Omental fat pad (tissue), 3 donors: ENCODE measurements at regions not wholly inside any gene's neighbourhood (a gene's known extent, or its start where the extent isn't known, plus 50 kb on each side); places are given as distances from the start of the nearest gene placed in this dataset.
A peak's percentile ranks its signal among the peaks of the same experiment; 100 is the strongest.

Experiments used
- ATAC-seq: fragments of 150-250 bp; one replicate; pipeline ENCODE4 v1.9.1; 2016; ENCODE audit warnings: mild to moderate bottlenecking, moderate library complexity; ENCODE audit not compliant: low FRiP score
- DNase-seq: peaks from one replicate; pipeline ENCODE4 v3.0.0-alpha.2; 2019; ENCODE audit warnings: low spot score
- CTCF ChIP-seq, 3 donors: fragments of 450-650 bp; IDR thresholded peaks; one replicate each; pipeline ENCODE4 v1.5.1; 2016 to 2017; ENCODE audit warnings: antibody characterized with exemption in 3 of 3, mild to moderate bottlenecking in 3 of 3, moderate library complexity in 2 of 3

DNA sequence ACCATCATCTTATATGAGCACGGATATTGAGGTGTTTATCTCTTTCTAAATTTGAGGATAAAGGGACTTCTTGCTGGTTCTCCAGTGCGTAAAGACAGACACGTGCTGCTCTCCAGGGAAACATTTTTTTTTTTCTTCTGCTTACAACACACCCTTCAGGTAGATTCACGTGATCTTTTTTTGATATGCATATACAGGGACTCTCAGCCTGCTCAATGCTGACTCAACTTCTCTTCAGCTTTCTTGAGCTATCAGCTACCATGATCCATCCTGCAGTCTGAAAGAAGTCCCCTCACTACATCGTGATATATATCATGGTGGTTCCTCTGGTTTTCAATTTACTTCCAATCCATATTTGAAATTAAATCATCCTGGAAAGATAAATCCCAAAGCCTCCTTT, 87.1 kb upstream of the SLITRK3 start:
- DNase-seq (no peak), ATAC-seq (no peak)
- no peak for TF ChIP-seq CTCF (IDR thresholded peaks at IDR 0.05)

- no peak for DNase-seq
- ATAC-seq: no peak
- TF ChIP-seq CTCF (IDR thresholded peaks at IDR 0.05): no peak
Measured at GRCh38 chr3:165279471-165279870, 83.3 kb upstream of the SLITRK3 start.

- no peak for TF ChIP-seq CTCF (IDR thresholded peaks at IDR 0.05)
- DNase-seq (no peak), ATAC-seq (no peak)
Measured at GRCh38 chr3:165273411-165273810, 77.2 kb upstream of the SLITRK3 start.

DNA sequence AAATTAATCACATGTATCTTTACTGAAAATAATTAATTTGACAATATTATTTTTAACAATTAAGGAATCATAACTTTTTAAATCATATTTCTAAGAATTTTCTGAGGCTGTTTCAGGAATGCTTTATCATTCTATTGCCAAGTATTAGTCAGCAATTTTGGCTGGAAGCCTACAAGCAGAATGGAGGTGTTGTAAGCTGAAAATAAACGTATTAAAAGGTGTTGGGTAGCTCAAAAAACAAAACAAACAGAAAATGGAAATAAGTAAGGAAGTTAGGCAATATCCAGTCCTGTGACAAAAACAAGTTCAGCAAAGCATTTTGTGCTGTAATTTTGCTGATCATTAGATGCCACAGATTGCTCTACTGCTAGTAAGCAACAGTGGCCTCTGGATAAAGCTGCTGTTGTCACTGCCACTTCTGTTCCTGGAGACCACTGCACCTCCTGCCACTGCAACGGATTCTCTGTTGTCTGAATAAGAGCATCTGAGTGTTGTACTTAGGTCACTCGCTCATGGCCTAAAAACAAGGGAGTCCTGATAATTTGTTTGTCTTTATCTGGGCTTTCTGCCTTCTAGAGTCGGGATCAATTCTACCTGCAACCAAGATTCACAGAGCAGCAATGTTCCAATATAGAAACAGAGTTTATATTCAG, 63.5 kb upstream of the SLITRK3 start:
- ATAC-seq (no peak), DNase-seq (no peak)
- TF ChIP-seq CTCF (IDR thresholded peaks at IDR 0.05): no peak

DNA sequence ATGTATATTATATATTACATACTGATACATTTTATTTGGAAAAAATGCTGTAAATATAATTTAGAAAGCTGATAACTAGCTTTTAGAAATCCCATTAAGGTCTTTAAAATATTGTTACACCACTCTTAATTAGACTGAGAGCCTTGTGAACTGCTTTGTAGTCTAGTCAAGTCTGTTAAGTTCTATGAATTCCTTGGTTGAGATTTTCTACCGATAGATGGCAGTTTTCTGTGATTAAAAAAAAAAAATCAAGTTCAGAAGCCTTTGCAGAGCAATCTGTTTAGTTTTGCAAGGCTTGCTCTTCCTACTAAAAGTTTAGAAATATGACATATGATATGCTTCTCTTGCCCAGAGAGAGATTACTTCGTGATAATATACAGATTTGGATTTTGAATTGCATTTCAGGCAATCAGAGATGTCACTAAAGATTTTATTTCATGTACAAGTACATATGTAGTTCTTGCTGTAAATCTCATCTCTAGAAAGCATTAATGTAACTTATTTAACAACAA, 60.4 kb upstream of the SLITRK3 start:
- TF ChIP-seq CTCF (IDR thresholded peaks at IDR 0.05): no peak
- ATAC-seq (no peak), DNase-seq (no peak)

GRCh38 chr3:165254812-165255211, 58.6 kb upstream of the SLITRK3 start:
- no peak for TF ChIP-seq CTCF (IDR thresholded peaks at IDR 0.05)
- DNase-seq (no peak), ATAC-seq (peak; percentile 85)
